Panc1 (cell line): ENCODE measurements at regions not wholly inside any gene's neighbourhood (a gene's known extent, or its start where the extent isn't known, plus 50 kb on each side); places are given as distances from the start of the nearest gene placed in this dataset.

Experiments
- ATAC-seq: fragments of 200-7000 bp; cut with Tn5 transposase; 2 replicates; pipeline ENCODE4 v1.9.1; 2020; ENCODE audit warnings: mild to moderate bottlenecking, moderate library complexity
- BruUV-seq: library from RNA; stranded (reverse); fragments of 400-500 nt; replicated peaks from 2 replicates; lab custom pipeline; 2021; lab: Mats Ljungman, UMichigan
- CTCF ChIA-PET: fragments of 300-600 bp; sonication (Branson Sonifier 250); formaldehyde crosslinking; loops from one replicate; lab custom pipeline; 2022; ENCODE audit warnings: antibody characterized with exemption; lab: Charles Lee
- POLR2A ChIA-PET: fragments of 300-600 bp; sonication (Branson Sonifier 250); formaldehyde crosslinking; loops from one replicate; lab custom pipeline; 2022; ENCODE audit warnings: antibody characterized with exemption; lab: Charles Lee
- DNase-seq: peaks from one replicate; pipeline ENCODE4 v3.0.0-alpha.2; 2010; ENCODE audit warnings: low read depth, low spot score
- H3K27ac ChIP-seq: 2 replicates; pipeline ENCODE4 v1.5.1; 2011; ENCODE audit warnings: mild to moderate bottlenecking, low read length, inconsistent platforms
- H3K27me3 ChIP-seq: fragments of 200-500 bp; sonication (Bioruptor generic); 2 replicates; pipeline ENCODE4 v1.6.0; 2014; ENCODE audit warnings: low read length, inconsistent platforms; ENCODE audit not compliant: control insufficient read depth, insufficient read depth
- H3K36me3 ChIP-seq: fragments of 200-500 bp; sonication (Bioruptor generic); 2 replicates; pipeline ENCODE4 v1.5.1; 2014; ENCODE audit warnings: inconsistent platforms, mild to moderate bottlenecking, low read length, moderate library complexity; ENCODE audit not compliant: control insufficient read depth, insufficient read depth
- H3K4me1 ChIP-seq: 2 replicates; pipeline ENCODE4 v1.5.1; 2011; ENCODE audit warnings: inconsistent platforms, mild to moderate bottlenecking, low read length, moderate library complexity; ENCODE audit not compliant: control insufficient read depth, insufficient read depth
- H3K4me3 ChIP-seq, 2 experiments: 2 replicates each; pipeline ENCODE4 v1.5.1; 2011 to 2012; ENCODE audit warnings: low read depth in 2 of 2, low read length in 2 of 2, mild to moderate bottlenecking in 2 of 2, inconsistent platforms in 1 of 2, moderate library complexity in 1 of 2
- H3K9me3 ChIP-seq: fragments of 200-500 bp; sonication (Bioruptor generic); 2 replicates; pipeline ENCODE4 v1.5.1; 2014; ENCODE audit warnings: low read depth, mild to moderate bottlenecking, inconsistent platforms, low read length, moderate library complexity; ENCODE audit not compliant: control insufficient read depth, insufficient read depth
- POLR2AphosphoS5 ChIP-seq: IDR thresholded peaks from 2 replicates; pipeline ENCODE4 v1.6.1; 2012; ENCODE audit warnings: mild to moderate bottlenecking, low read depth, low read length, moderate library complexity
- SIN3A ChIP-seq: IDR thresholded peaks from 2 replicates; pipeline ENCODE4 v1.6.1; 2012; ENCODE audit warnings: low read depth, mild to moderate bottlenecking, low read length, moderate library complexity, borderline replicate concordance; ENCODE audit not compliant: insufficient read depth
- TCF7L2 ChIP-seq: IDR thresholded peaks from 2 replicates; pipeline ENCODE4 v1.6.1; 2011; ENCODE audit warnings: mild to moderate bottlenecking, low read depth, low read length, inconsistent platforms
- in situ Hi-C: cut with HindIII; loops from 2 replicates; pipeline ENCODE4 v1.10.0; 2016; ENCODE audit warnings: low sequenced_read_pairs, low pct_unique_long_range_greater_than_20kb
- intact Hi-C: fragments of 100-400 bp; cut with micrococcal nuclease; formaldehyde crosslinking; loops from one replicate; pipeline ENCODE4 v1.10.0; 2022; ENCODE audit not compliant: unreplicated experiment
- TF ChIP-seq, protein P1 (sequence below), 2 experiments: IDR thresholded peaks; 2 replicates each; pipeline ENCODE4 v1.6.1; 2011 to 2012; ENCODE audit warnings: low read depth in 2 of 2, control low read depth in 1 of 2, low read length in 1 of 2, mild to moderate bottlenecking in 1 of 2, moderate library complexity in 1 of 2; ENCODE audit not compliant: insufficient read depth in 1 of 2
- TF ChIP-seq, protein P2 (sequence below): fragments of 450-650 bp; IDR thresholded peaks from 2 replicates; pipeline ENCODE4 v1.5.1; 2017; ENCODE audit warnings: mild to moderate bottlenecking

DNA sequence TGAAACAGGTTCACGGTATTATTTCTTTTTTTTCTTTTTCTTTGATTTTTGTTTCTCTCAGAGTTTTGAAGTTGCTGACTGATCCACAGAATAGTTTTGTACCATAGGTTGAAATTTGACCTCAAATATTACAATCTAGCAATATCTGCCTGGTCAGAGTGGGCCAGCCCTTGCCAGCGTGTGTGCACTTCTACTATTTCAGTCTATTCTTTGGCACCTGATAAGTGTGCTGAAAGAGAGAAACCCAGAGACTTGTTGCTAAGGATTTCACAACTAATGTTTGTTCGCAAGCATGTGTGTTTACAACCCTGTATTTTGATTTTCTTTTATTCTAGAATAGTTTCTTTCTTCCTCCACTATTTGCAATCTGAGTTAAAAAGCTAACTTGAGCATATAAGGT lies 1125.2 kb upstream of the CNTN5 start:
- no TSS peak for BruUV-seq
- DNase-seq (no peak), ATAC-seq (no peak)
- intact Hi-C loops: no loop called here
- H3K36me3 ChIP-seq: no peaks in the 10 kb centered on the region
- ChIA-PET CTCF (no interaction called here), POLR2A (no interaction called here)
- peaks cover 4% of the 10 kb centered on the region; the same call in 1 of the 2 replicates for H3K9me3 ChIP-seq
- no peak overlapping the region for H3K27ac ChIP-seq
- no peaks in the 10 kb centered on the region for H3K27me3 ChIP-seq
- in situ Hi-C loops: no loop called here
- TF ChIP-seq POLR2AphosphoS5 (no peak), TCF7L2 (no peak), SIN3A (no peak)
- TF ChIP-seq, protein P1, sequence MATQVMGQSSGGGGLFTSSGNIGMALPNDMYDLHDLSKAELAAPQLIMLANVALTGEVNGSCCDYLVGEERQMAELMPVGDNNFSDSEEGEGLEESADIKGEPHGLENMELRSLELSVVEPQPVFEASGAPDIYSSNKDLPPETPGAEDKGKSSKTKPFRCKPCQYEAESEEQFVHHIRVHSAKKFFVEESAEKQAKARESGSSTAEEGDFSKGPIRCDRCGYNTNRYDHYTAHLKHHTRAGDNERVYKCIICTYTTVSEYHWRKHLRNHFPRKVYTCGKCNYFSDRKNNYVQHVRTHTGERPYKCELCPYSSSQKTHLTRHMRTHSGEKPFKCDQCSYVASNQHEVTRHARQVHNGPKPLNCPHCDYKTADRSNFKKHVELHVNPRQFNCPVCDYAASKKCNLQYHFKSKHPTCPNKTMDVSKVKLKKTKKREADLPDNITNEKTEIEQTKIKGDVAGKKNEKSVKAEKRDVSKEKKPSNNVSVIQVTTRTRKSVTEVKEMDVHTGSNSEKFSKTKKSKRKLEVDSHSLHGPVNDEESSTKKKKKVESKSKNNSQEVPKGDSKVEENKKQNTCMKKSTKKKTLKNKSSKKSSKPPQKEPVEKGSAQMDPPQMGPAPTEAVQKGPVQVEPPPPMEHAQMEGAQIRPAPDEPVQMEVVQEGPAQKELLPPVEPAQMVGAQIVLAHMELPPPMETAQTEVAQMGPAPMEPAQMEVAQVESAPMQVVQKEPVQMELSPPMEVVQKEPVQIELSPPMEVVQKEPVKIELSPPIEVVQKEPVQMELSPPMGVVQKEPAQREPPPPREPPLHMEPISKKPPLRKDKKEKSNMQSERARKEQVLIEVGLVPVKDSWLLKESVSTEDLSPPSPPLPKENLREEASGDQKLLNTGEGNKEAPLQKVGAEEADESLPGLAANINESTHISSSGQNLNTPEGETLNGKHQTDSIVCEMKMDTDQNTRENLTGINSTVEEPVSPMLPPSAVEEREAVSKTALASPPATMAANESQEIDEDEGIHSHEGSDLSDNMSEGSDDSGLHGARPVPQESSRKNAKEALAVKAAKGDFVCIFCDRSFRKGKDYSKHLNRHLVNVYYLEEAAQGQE (IDR thresholded peaks at IDR 0.05; ENCODE audit: insufficient read depth in 1 of 2, low read depth in 2 of 2, low read length in 1 of 2): no peak
- TF ChIP-seq, protein P2, sequence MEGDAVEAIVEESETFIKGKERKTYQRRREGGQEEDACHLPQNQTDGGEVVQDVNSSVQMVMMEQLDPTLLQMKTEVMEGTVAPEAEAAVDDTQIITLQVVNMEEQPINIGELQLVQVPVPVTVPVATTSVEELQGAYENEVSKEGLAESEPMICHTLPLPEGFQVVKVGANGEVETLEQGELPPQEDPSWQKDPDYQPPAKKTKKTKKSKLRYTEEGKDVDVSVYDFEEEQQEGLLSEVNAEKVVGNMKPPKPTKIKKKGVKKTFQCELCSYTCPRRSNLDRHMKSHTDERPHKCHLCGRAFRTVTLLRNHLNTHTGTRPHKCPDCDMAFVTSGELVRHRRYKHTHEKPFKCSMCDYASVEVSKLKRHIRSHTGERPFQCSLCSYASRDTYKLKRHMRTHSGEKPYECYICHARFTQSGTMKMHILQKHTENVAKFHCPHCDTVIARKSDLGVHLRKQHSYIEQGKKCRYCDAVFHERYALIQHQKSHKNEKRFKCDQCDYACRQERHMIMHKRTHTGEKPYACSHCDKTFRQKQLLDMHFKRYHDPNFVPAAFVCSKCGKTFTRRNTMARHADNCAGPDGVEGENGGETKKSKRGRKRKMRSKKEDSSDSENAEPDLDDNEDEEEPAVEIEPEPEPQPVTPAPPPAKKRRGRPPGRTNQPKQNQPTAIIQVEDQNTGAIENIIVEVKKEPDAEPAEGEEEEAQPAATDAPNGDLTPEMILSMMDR: no peak
- no peaks in the 10 kb centered on the region for H3K4me1 ChIP-seq
- H3K4me3 ChIP-seq: no peak overlapping the region

DNA sequence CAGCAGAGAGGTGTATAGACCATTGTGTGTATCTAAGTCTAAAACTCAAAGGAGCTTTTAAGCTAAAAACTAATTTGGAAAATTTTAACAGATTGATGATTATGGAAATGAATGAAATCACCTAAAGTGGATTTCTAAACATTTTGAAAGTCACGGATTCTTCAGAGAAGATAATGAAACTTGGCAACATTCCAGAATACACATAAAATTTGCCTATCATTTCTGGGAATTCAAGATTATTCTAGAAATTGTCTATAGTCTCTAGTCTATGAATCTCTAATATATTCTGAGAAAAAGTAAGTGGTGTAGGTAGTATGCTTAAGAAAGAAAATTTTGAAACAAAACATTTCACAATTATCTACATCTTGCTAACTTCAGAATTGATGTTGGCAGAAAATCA lies 1117.9 kb upstream of the CNTN5 start:
- Histone ChIP-seq H3K4me3 (no peak overlapping the region), H3K27me3 (no peaks in the 10 kb centered on the region), H3K4me1 (no peaks in the 10 kb centered on the region), H3K9me3 (no peaks in the 10 kb centered on the region; the same call in 1 of the 2 replicates), H3K36me3 (no peaks in the 10 kb centered on the region), H3K27ac (no peak overlapping the region)
- TF ChIP-seq SIN3A (no peak), TCF7L2 (no peak), POLR2AphosphoS5 (no peak)
- TF ChIP-seq, protein P1 (IDR thresholded peaks at IDR 0.05; ENCODE audit: insufficient read depth in 1 of 2, low read depth in 2 of 2, low read length in 1 of 2): no peak
- TF ChIP-seq, protein P2: no peak
- ChIA-PET POLR2A (no interaction called here), CTCF (no interaction called here)
- no TSS peak for BruUV-seq
- intact Hi-C loops (no loop called here), in situ Hi-C loops (no loop called here)
- DNase-seq (no peak), ATAC-seq (no peak)
